K562 (cell line): ENCODE measurements at regions not wholly inside any gene's neighbourhood (a gene's known extent, or its start where the extent isn't known, plus 50 kb on each side); places are given as distances from the start of the nearest gene placed in this dataset.

Source experiments
- ATAC-seq: fragments of 200-7000 bp; cut with Tn5 transposase; 3 replicates; pipeline ENCODE4 v1.9.1; 2020; ENCODE audit warnings: moderate library complexity
- BruUV-seq: library from RNA; stranded (reverse); fragments of 400-500 nt; replicated peaks from 2 replicates; lab custom pipeline; 2021; lab: Mats Ljungman, UMichigan
- CTCF ChIA-PET: fragments of 300-600 bp; formaldehyde crosslinking; extraction: SDS; loops from one replicate; lab custom pipeline; 2021; ENCODE audit warnings: low intra/inter-chr PET ratio; lab: Yijun Ruan, JAX
- POLR2A ChIA-PET: fragments of 300-600, 350-650 bp; sonication (Branson Sonifier 250); formaldehyde crosslinking; extraction: SDS; loops from one replicate; lab custom pipeline; 2021; ENCODE audit warnings: antibody characterized with exemption, inconsistent platforms; lab: Yijun Ruan, JAX
- DNase-seq, 4 experiments: peaks; one replicate each; pipeline versions ENCODE4 v3.0.0 to v3.0.0-alpha.2; 2011 to 2018; ENCODE audit warnings: low spot score in 3 of 4, mixed read lengths in 3 of 4; ENCODE audit errors: extremely low read depth in 1 of 4
- FAIRE-seq: peaks from 2 replicates; lab custom pipeline; 2011; peaks lifted over from hg19 to GRCh38; lab: Jason Lieb, UNC
- H2AFZ ChIP-seq: 2 replicates; pipeline ENCODE4 v1.6.0; 2011; ENCODE audit warnings: low read depth, low read length, control low read depth, inconsistent platforms
- H3K27ac ChIP-seq: fragments of 200-600 bp; 3 replicates; pipeline ENCODE4 v1.8.0; 2011; ENCODE audit warnings: low read depth, mild to moderate bottlenecking, control low read depth, inconsistent platforms, low read length, moderate library complexity, mixed read lengths; ENCODE audit errors: extremely low read depth
- H3K27me3 ChIP-seq, 2 experiments: fragments of 300-600 bp in 1 of 2; 2 replicates in 1 of 2; 3 replicates in 1 of 2; pipeline versions ENCODE4 v1.6.0 to v1.8.0; 2011; ENCODE audit warnings: inconsistent platforms in 2 of 2, low read length in 2 of 2, mild to moderate bottlenecking in 1 of 2, mixed read lengths in 1 of 2, moderate library complexity in 1 of 2; ENCODE audit not compliant: control insufficient read depth in 2 of 2, insufficient read depth in 2 of 2
- H3K36me3 ChIP-seq: fragments of 300-600 bp; 3 replicates; pipeline ENCODE4 v1.8.0; 2011; ENCODE audit warnings: mild to moderate bottlenecking, low read length, inconsistent platforms; ENCODE audit not compliant: control insufficient read depth, insufficient read depth
- H3K4me1 ChIP-seq, 2 experiments: fragments of 200-600 bp in 1 of 2; replicated peaks in 1 of 2; 2 replicates in 1 of 2; 3 replicates in 1 of 2; pipeline versions ENCODE4 v1.5.1 to v1.8.0; 2011; ENCODE audit warnings: inconsistent platforms in 2 of 2, low read length in 2 of 2, mild to moderate bottlenecking in 1 of 2, mixed read lengths in 1 of 2, moderate library complexity in 1 of 2; ENCODE audit not compliant: control insufficient read depth in 2 of 2, insufficient read depth in 2 of 2
- H3K4me2 ChIP-seq: 2 replicates; pipeline ENCODE4 v1.6.1; 2011; ENCODE audit warnings: low read length, control low read depth, inconsistent platforms, mixed read lengths; ENCODE audit not compliant: insufficient read depth
- H3K4me3 ChIP-seq: fragments of 200-600 bp; sonication (generic), shearing (Covaris generic); 2 replicates; pipeline ENCODE4 v1.5.1; 2016; ENCODE audit warnings: control low read depth, inconsistent platforms
- H3K79me2 ChIP-seq: fragments of 200-600 bp; 3 replicates; pipeline ENCODE4 v1.8.0; 2011; ENCODE audit warnings: low read length, inconsistent platforms; ENCODE audit not compliant: control insufficient read depth, insufficient read depth
- H3K9ac ChIP-seq, 2 experiments: 2 replicates each; pipeline versions ENCODE4 v1.6.0 to v1.6.1; 2011; ENCODE audit warnings: low read depth in 2 of 2, low read length in 2 of 2, control low read depth in 1 of 2, inconsistent platforms in 1 of 2, mild to moderate bottlenecking in 1 of 2, mixed read lengths in 1 of 2; ENCODE audit not compliant: insufficient read depth in 1 of 2
- H3K9me1 ChIP-seq: one replicate; pipeline ENCODE4 v1.6.0; 2011; ENCODE audit warnings: inconsistent platforms, mild to moderate bottlenecking, low read length, moderate library complexity; ENCODE audit not compliant: control insufficient read depth, insufficient read depth
- H3K9me3 ChIP-seq: replicated peaks from 2 replicates; pipeline ENCODE4 v1.5.1; 2011; ENCODE audit warnings: low read depth, low read length, inconsistent platforms; ENCODE audit not compliant: control insufficient read depth, insufficient read depth
- H4K20me1 ChIP-seq: replicated peaks from 2 replicates; pipeline ENCODE4 v1.6.1; 2011; ENCODE audit warnings: low read length, inconsistent platforms, mixed read lengths; ENCODE audit not compliant: control insufficient read depth, insufficient read depth
- ADNP ChIP-seq: fragments of 200-800 bp; sonication (Bioruptor generic); IDR thresholded peaks from 2 replicates; pipeline ENCODE4 v1.6.1; 2016; ENCODE audit warnings: missing genetic modification characterization, missing compliant biosample characterization
- AFF4 ChIP-seq: sonication (generic); formaldehyde crosslinking; IDR thresholded peaks from 2 replicates; pipeline ENCODE4 v1.8.0; 2023; ENCODE audit warnings: mild to moderate bottlenecking, missing genetic modification reagents
- FOXK1 ChIP-seq: sonication (generic); formaldehyde crosslinking; IDR thresholded peaks from 2 replicates; pipeline ENCODE4 v1.8.0; 2022; ENCODE audit warnings: missing genetic modification reagents, mild to moderate bottlenecking, borderline replicate concordance
- NFIC ChIP-seq: fragments of 450-650 bp; IDR thresholded peaks from 2 replicates; pipeline ENCODE4 v1.6.1; 2017; ENCODE audit warnings: mild to moderate bottlenecking, inconsistent platforms
- PRPF4 ChIP-seq: fragments of 200-400 bp; formaldehyde crosslinking; IDR thresholded peaks from one replicate; pipeline ENCODE4 v1.6.1; 2017; ENCODE audit warnings: low read length, low read depth, mild to moderate bottlenecking; ENCODE audit not compliant: insufficient read depth, poor library complexity, severe bottlenecking
- SMARCB1 ChIP-seq: IDR thresholded peaks from 2 replicates; pipeline ENCODE4 v1.6.1; 2011; ENCODE audit warnings: improper control_type of control experiment, low read depth; ENCODE audit not compliant: insufficient read length
- TARDBP ChIP-seq: fragments of 450-650 bp; IDR thresholded peaks from 2 replicates; pipeline ENCODE4 v1.6.1; 2016
- TEAD4 ChIP-seq, 2 experiments: sonication (generic) in 1 of 2; formaldehyde crosslinking in 1 of 2; IDR thresholded peaks; 2 replicates each; pipeline versions ENCODE4 v1.6.1 to v1.8.0; 2012 to 2022; ENCODE audit warnings: borderline replicate concordance in 1 of 2, inconsistent platforms in 1 of 2, low read length in 1 of 2, mild to moderate bottlenecking in 1 of 2, missing genetic modification reagents in 1 of 2
- ZNF280A ChIP-seq: fragments of 450-650 bp; IDR thresholded peaks from 2 replicates; pipeline ENCODE4 v1.6.1; 2018; ENCODE audit warnings: mild to moderate bottlenecking, low read depth; ENCODE audit not compliant: partially characterized antibody
- WGBS: fragments of 100-300 bp; shearing (Covaris generic); methylation state at CpG from one replicate; pipeline ENCODE4 v1.1.6; 2016; ENCODE audit warnings: low coverage, mixed read lengths; ENCODE audit not compliant: insufficient coverage; ENCODE audit errors: missing lambda C conversion rate; 5-methylcytosine and 5-hydroxymethylcytosine counted together
- in situ Hi-C: fragments of 300-500 bp; cut with MboI; formaldehyde crosslinking; loops from 4 replicates; pipeline ENCODE4 v1.15.0; 2018; ENCODE audit warnings: inconsistent platforms, mixed read lengths
- intact Hi-C: fragments of 100-400 bp; cut with micrococcal nuclease; formaldehyde crosslinking; loops from 2 replicates; pipeline ENCODE4 v1.14.2; 2022

- TF ChIP-seq NFIC = no peak
- TF ChIP-seq FOXK1 (CRISPR knock-in tag) = no peak
- no peak for TF ChIP-seq AFF4 (CRISPR knock-in tag)
- no peak for TF ChIP-seq SMARCB1
- TF ChIP-seq TEAD4 (IDR thresholded peaks at IDR 0.05; ENCODE audit: low read length) = no peak
- TF ChIP-seq TEAD4 (CRISPR knock-in tag; IDR thresholded peaks at IDR 0.05; ENCODE audit: borderline replicate concordance) = no peak
- no peak for TF ChIP-seq ZNF280A
- TF ChIP-seq ADNP = no peak
- no peak for TF ChIP-seq PRPF4
- TF ChIP-seq TARDBP = no peak
- Histone ChIP-seq H3K4me2 (no peak overlapping the region), H3K4me1 (no peaks in the 10 kb centered on the region), H3K9me1 (no peaks in the 10 kb centered on the region), H3K4me3 (no peak overlapping the region), H3K27ac (no peak overlapping the region), H3K9me3 (no peaks in the 10 kb centered on the region), H2AFZ (no peak overlapping the region), H3K36me3 (no peaks in the 10 kb centered on the region), H3K9ac (no peak overlapping the region), H4K20me1 (no peaks in the 10 kb centered on the region), H3K79me2 (no peaks in the 10 kb centered on the region), H3K27me3 (no peaks in the 10 kb centered on the region)
- intact Hi-C loops = loop anchor here (5.0 kb wide), 1 partner anchor 130 kb away; no protein-coding TSS in a partner anchor
- POLR2A ChIA-PET = interaction anchor here (0.7 kb wide), 1 partner anchor 18 kb away, joined by 3 read pairs; no protein-coding TSS in a partner anchor
- 17% methylated on average over 3 of the region's 4 CpGs for WGBS
- in situ Hi-C loops = no loop called here
- CTCF ChIA-PET = interaction anchor here (0.6 kb wide), 1 partner anchor 427 kb away, joined by 10 read pairs; no protein-coding TSS in a partner anchor
- ATAC-seq = no peak
- no TSS peak for BruUV-seq
- FAIRE-seq = no peak
- peak in 2 of 4 experiments; percentile 31 to 40 for DNase-seq
Measured at GRCh38 chr3:56857178-56857577, 55.4 kb upstream of the ARHGEF3 start.
